Epithelial cell of esophagus (primary cell): ENCODE measurements at regions not wholly inside any gene's neighbourhood (a gene's known extent, or its start where the extent isn't known, plus 50 kb on each side); places are given as distances from the start of the nearest gene placed in this dataset.

Experiments
- DNase-seq: peaks from one replicate; pipeline ENCODE4 v3.0.0; 2010; ENCODE audit warnings: low read depth
- H3K4me3 ChIP-seq: 2 replicates; pipeline ENCODE4 v1.5.1; 2011; ENCODE audit warnings: mild to moderate bottlenecking, low read length, control low read depth
- CTCF ChIP-seq: IDR thresholded peaks from 2 replicates; pipeline ENCODE4 v1.5.1; 2011; ENCODE audit warnings: low read depth, mild to moderate bottlenecking, low read length, control low read depth, inconsistent platforms; ENCODE audit not compliant: insufficient read depth; ENCODE audit errors: missing control alignments

DNA sequence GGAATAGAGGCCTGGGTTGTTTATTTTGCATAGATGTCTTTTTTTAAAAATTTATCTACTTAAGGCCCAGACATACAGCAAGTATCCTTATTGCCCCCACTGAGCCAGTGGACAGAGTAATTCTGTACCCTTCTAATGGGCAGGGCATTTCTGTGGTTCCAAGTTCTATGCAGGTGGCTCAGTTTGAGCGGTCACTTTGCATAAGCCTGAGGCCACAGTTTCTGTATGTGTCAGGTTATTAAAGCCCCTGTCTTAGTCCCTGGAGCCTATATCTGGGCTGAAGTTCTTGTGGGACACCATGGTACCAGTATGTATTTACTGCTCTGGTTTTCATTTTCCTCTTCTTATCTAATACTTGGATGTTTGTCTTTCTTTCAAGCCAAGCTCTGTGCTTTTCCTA, 168.8 kb downstream of the MID1IP1 start:
- no peak for TF ChIP-seq CTCF
- DNase-seq: no peak
- H3K4me3 ChIP-seq: no peak overlapping the region

GRCh38 chrX:38970845-38971244, 169.6 kb downstream of the MID1IP1 start:
- no peak overlapping the region for H3K4me3 ChIP-seq
- DNase-seq: no peak
- TF ChIP-seq CTCF: no peak

GRCh38 chrX:38973322-38973721, 172.1 kb downstream of the MID1IP1 start:
- no peak overlapping the region for H3K4me3 ChIP-seq
- DNase-seq: no peak
- TF ChIP-seq CTCF: no peak

GRCh38 chrX:38974542-38974941, 173.3 kb downstream of the MID1IP1 start:
- DNase-seq: no peak
- no peak for TF ChIP-seq CTCF
- no peak overlapping the region for H3K4me3 ChIP-seq

DNA sequence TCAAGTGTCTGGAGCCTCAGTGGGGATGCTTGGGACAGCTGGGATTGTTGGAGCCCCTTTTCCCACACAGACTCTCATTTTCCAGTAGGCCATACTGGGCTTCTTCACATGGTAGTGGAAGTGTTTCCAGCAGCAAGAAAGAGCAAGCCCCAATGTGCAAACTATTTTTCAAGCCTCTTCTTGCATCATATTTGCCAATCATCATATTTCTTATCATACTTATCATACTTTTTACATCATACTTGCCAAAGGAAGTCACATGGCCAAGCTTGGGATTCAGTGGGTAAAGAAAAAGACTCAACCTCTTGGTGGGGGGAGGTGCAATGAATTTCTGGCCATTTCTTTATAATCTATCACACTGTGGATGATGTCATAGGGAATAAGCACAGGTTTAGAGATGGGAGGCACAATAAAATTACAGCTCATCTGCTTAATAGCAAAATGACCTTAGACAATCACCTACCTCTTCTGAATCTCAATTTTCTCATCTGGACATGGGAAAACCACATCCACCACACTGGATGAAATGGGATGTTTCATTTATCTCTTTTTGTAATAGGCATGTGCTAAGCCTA, 174.2 kb downstream of the MID1IP1 start:
- TF ChIP-seq CTCF: no peak
- peak; percentile 21 for DNase-seq
- H3K4me3 ChIP-seq: no peak overlapping the region

GRCh38 chrX:38982370-38982769, 181.1 kb downstream of the MID1IP1 start:
- no peak overlapping the region for H3K4me3 ChIP-seq
- no peak for TF ChIP-seq CTCF
- no peak for DNase-seq

DNA sequence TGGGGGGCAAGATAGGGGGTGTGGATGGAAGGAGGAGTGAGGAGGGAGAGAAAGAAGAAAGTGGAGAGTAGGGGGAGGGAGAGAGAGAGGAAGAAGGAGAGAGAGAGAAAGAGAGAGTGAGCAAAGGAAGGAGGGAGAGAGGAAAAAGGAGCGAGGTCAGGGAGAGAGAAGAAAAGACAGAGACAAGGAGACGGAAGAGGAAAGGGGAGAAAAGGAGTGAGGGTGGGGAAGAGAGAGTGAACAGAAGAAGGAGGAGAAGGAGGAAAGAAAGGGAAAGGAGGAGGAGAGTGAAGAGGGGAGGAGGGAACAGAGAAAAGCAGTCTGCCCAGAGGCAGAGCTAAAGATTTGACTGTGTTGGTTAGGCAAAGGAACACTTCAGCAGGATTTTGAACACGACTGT, 181.6 kb downstream of the MID1IP1 start:
- DNase-seq: no peak
- no peak for TF ChIP-seq CTCF
- no peak overlapping the region for H3K4me3 ChIP-seq
